DOHH2 (cell line): ENCODE measurements at regions not wholly inside any gene's neighbourhood (a gene's known extent, or its start where the extent isn't known, plus 50 kb on each side); places are given as distances from the start of the nearest gene placed in this dataset.

ENCODE experiments used
- EZH2phosphoT487 ChIP-seq: fragments of 200-600 bp; sonication (generic); IDR thresholded peaks from 2 replicates; pipeline ENCODE4 v1.6.1; 2017; ENCODE audit warnings: borderline replicate concordance, mild to moderate bottlenecking, antibody characterized with exemption, low read length, moderate library complexity, mixed read lengths
- TF ChIP-seq, protein P1 (sequence below): fragments of 200-600 bp; sonication (generic); IDR thresholded peaks from one replicate; pipeline ENCODE4 v1.5.1; 2014; ENCODE audit warnings: antibody characterized with exemption, mild to moderate bottlenecking, low read depth, low read length; ENCODE audit not compliant: poor library complexity, severe bottlenecking

DNA sequence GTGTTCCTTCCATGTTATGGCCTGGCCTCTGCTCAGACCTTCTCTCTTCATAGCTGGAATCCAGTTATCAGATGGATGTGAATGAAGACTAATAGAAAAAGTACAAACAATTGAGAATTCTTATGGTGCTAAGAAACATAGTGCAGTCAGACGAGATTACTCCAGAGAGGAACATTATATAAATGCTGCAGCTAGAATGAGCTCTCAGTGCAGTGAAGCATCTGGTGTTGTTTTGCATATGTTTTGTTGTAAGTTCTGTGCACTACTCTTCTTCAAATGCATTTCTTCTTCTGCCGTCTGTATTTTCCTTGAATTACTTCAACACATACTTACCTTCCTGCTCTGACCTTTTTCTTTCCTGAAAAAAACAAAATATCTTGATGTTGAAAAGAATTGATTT lies 602.4 kb upstream of the CDH18 start:
- TF ChIP-seq, protein P1, sequence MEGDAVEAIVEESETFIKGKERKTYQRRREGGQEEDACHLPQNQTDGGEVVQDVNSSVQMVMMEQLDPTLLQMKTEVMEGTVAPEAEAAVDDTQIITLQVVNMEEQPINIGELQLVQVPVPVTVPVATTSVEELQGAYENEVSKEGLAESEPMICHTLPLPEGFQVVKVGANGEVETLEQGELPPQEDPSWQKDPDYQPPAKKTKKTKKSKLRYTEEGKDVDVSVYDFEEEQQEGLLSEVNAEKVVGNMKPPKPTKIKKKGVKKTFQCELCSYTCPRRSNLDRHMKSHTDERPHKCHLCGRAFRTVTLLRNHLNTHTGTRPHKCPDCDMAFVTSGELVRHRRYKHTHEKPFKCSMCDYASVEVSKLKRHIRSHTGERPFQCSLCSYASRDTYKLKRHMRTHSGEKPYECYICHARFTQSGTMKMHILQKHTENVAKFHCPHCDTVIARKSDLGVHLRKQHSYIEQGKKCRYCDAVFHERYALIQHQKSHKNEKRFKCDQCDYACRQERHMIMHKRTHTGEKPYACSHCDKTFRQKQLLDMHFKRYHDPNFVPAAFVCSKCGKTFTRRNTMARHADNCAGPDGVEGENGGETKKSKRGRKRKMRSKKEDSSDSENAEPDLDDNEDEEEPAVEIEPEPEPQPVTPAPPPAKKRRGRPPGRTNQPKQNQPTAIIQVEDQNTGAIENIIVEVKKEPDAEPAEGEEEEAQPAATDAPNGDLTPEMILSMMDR: no peak
- TF ChIP-seq EZH2phosphoT487: no peak
